Natural killer cell (primary cell): ENCODE measurements at regions not wholly inside any gene's neighbourhood (a gene's known extent, or its start where the extent isn't known, plus 50 kb on each side); places are given as distances from the start of the nearest gene placed in this dataset.
"Not testable (repeated sequence)": the region's sequence is repeated elsewhere in the genome, so short reads cannot be mapped to it uniquely, and the experiment has no call there.

Experiments
- ATAC-seq, 3 donors: fragments of 150-1000 bp in 2 of 3; fragments of 200-7000 bp in 1 of 3; cut with Tn5 transposase; 1 replicate in 1 of 3; 2 replicates in 2 of 3; pipeline ENCODE4 v1.10.0; 2021; ENCODE audit warnings: mild to moderate bottlenecking in 2 of 3, moderate library complexity in 2 of 3
- DNase-seq, 2 donors: peaks; one replicate each; pipeline versions ENCODE4 v3.0.0 to v3.0.0-alpha.2; 2013 to 2021; ENCODE audit warnings: mixed read lengths in 1 of 2
- H3K27ac ChIP-seq: one replicate; pipeline ENCODE4 v1.5.1; 2013; ENCODE audit warnings: mild to moderate bottlenecking, low read length
- H3K27me3 ChIP-seq: one replicate; pipeline ENCODE4 v1.6.1; 2013; ENCODE audit warnings: low read length; ENCODE audit not compliant: control insufficient read depth, insufficient read depth
- H3K36me3 ChIP-seq: one replicate; pipeline ENCODE4 v1.6.1; 2013; ENCODE audit warnings: low read length; ENCODE audit not compliant: control insufficient read depth, insufficient read depth
- H3K4me1 ChIP-seq: one replicate; pipeline ENCODE4 v1.6.1; 2013; ENCODE audit warnings: low read length; ENCODE audit not compliant: control insufficient read depth, insufficient read depth
- H3K4me3 ChIP-seq: one replicate; pipeline ENCODE4 v1.5.1; 2013; ENCODE audit warnings: low read length
- H3K9me3 ChIP-seq: one replicate; pipeline ENCODE4 v1.6.1; 2013; ENCODE audit warnings: low read length; ENCODE audit not compliant: control insufficient read depth, insufficient read depth
- H3K27ac Mint-ChIP-seq, 2 donors: one replicate each; pipeline ENCODE4 v1.8.0; 2022; ENCODE audit warnings: mild to moderate bottlenecking in 2 of 2, mixed read lengths in 2 of 2, moderate library complexity in 1 of 2
- H3K27me3 Mint-ChIP-seq, 2 donors: one replicate each; pipeline ENCODE4 v1.8.0; 2022; ENCODE audit warnings: low read depth in 2 of 2, mixed read lengths in 2 of 2
- H3K36me3 Mint-ChIP-seq: one replicate; pipeline ENCODE4 v1.8.0; 2022; ENCODE audit warnings: mixed read lengths
- H3K4me1 Mint-ChIP-seq, 2 donors: one replicate each; pipeline ENCODE4 v1.8.0; 2022; ENCODE audit warnings: mixed read lengths in 2 of 2
- H3K4me3 Mint-ChIP-seq: one replicate; pipeline ENCODE4 v1.8.0; 2022; ENCODE audit warnings: mild to moderate bottlenecking, moderate library complexity, mixed read lengths
- H3K9me3 Mint-ChIP-seq, 2 donors: one replicate each; pipeline ENCODE4 v1.8.0; 2022; ENCODE audit warnings: mixed read lengths in 2 of 2
- CTCF ChIP-seq: fragments of 200-600 bp; IDR thresholded peaks from one replicate; pipeline ENCODE4 v1.8.0; 2022; ENCODE audit warnings: antibody characterized with exemption
- WGBS: methylation state at CpG from one replicate; pipeline ENCODE4 v1.1.7; 2013; ENCODE audit warnings: missing lambda C conversion rate; ENCODE audit not compliant: insufficient coverage; 5-methylcytosine and 5-hydroxymethylcytosine counted together
- intact Hi-C: fragments of 100-400 bp; cut with micrococcal nuclease; formaldehyde crosslinking; loops from one replicate; pipeline ENCODE4 v1.14.2; 2022

- Histone ChIP-seq H3K4me3 (no peak overlapping the region), H3K36me3 (no peaks in the 10 kb centered on the region), H3K27me3 (no peaks in the 10 kb centered on the region), H3K27ac (no peak overlapping the region), H3K4me1 (no peaks in the 10 kb centered on the region), H3K9me3 (no peaks in the 10 kb centered on the region)
- 83% methylated on average over 1 of the region's 2 CpGs for WGBS
- DNase-seq, result no peak
- Mint-ChIP-seq H3K36me3 (peaks cover 11% of the 10 kb centered on the region), H3K4me3 (no peak overlapping the region), H3K9me3 (peaks cover 21% of the 10 kb centered on the region in 2 donors), H3K27ac (no peak overlapping the region), H3K27me3 (no peaks in the 10 kb centered on the region), H3K4me1 (no peaks in the 10 kb centered on the region)
- TF ChIP-seq CTCF, result no peak
- intact Hi-C loops, result no loop called here
- ATAC-seq, result no peak
Measured at GRCh38 chr3:20558161-20558560, 372.2 kb upstream of the SGO1 start.

GRCh38 chr3:20556661-20557060, 370.7 kb upstream of the SGO1 start:
- H3K4me3 ChIP-seq, result no peak overlapping the region
- H3K4me1 Mint-ChIP-seq, result no peaks in the 10 kb centered on the region
- no peak for TF ChIP-seq CTCF
- no peak for ATAC-seq
- peaks cover 8% of the 10 kb centered on the region for H3K9me3 ChIP-seq
- H3K9me3 Mint-ChIP-seq, result peaks cover 11 to 17% of the 10 kb centered on the region in 2 donors
- H3K4me3 Mint-ChIP-seq, result no peak overlapping the region
- no peak for DNase-seq
- no peaks in the 10 kb centered on the region for H3K4me1 ChIP-seq
- H3K27me3 ChIP-seq, result no peaks in the 10 kb centered on the region
- H3K27ac Mint-ChIP-seq, result no peak overlapping the region
- no peaks in the 10 kb centered on the region for H3K36me3 ChIP-seq
- H3K27ac ChIP-seq, result no peak overlapping the region
- H3K36me3 Mint-ChIP-seq, result peaks cover 11% of the 10 kb centered on the region
- intact Hi-C loops, result no loop called here
- 100% methylated on average over 1 of the region's 4 CpGs for WGBS
- H3K27me3 Mint-ChIP-seq, result no peaks in the 10 kb centered on the region

- Histone ChIP-seq H3K27me3 (no peaks in the 10 kb centered on the region), H3K27ac (no peak overlapping the region), H3K36me3 (no peaks in the 10 kb centered on the region), H3K4me1 (no peaks in the 10 kb centered on the region), H3K4me3 (no peak overlapping the region), H3K9me3 (peaks cover 8% of the 10 kb centered on the region)
- no peak for TF ChIP-seq CTCF
- Mint-ChIP-seq H3K27ac (no peak overlapping the region), H3K4me3 (no peak overlapping the region), H3K36me3 (no peaks in the 10 kb centered on the region), H3K27me3 (no peaks in the 10 kb centered on the region), H3K9me3 (peaks cover 11% of the 10 kb centered on the region in 2 donors), H3K4me1 (no peaks in the 10 kb centered on the region)
- no peak for DNase-seq
- no peak for ATAC-seq
- WGBS, result 87% methylated on average over 16 of the region's 16 CpGs
- intact Hi-C loops, result no loop called here
Measured at GRCh38 chr3:20552605-20553275, 366.7 kb upstream of the SGO1 start.

- Mint-ChIP-seq H3K9me3 (peaks cover 14 to 18% of the 10 kb centered on the region in 2 donors), H3K36me3 (peaks cover 10% of the 10 kb centered on the region)
- H3K4me1 Mint-ChIP-seq, ATAC-seq, H3K4me3 Mint-ChIP-seq, H3K4me1 ChIP-seq, intact Hi-C loops, H3K27ac ChIP-seq, H3K4me3 ChIP-seq, H3K27me3 ChIP-seq, H3K9me3 ChIP-seq, DNase-seq, H3K36me3 ChIP-seq, H3K27ac Mint-ChIP-seq, H3K27me3 Mint-ChIP-seq: not testable (repeated sequence)
- 95% methylated on average over 31 of the region's 35 CpGs for WGBS
Measured at GRCh38 chr3:20547361-20548269, 361.6 kb upstream of the SGO1 start.
